Common myeloid progenitor, CD34-positive (primary cell): ENCODE measurements at regions not wholly inside any gene's neighbourhood (a gene's known extent, or its start where the extent isn't known, plus 50 kb on each side); places are given as distances from the start of the nearest gene placed in this dataset.

Source experiments
- CTCF ChIA-PET: fragments of 350-600 bp; sonication (Branson Sonifier 250); formaldehyde crosslinking; loops from one replicate; lab custom pipeline; 2021; ENCODE audit warnings: antibody characterized with exemption; lab: Charles Lee
- POLR2A ChIA-PET: fragments of 350-600 bp; sonication (Branson Sonifier 250); formaldehyde crosslinking; loops from one replicate; lab custom pipeline; 2021; ENCODE audit warnings: antibody characterized with exemption; lab: Charles Lee
- DNase-seq, 3 donors: peaks; one replicate each; pipeline versions ENCODE4 v3.0.0 to v3.0.0-alpha.2; 2013
- H3K27ac ChIP-seq, 2 experiments: 1 replicate in 1 of 2; 2 replicates in 1 of 2; pipeline ENCODE4 v1.7.0; 2013; ENCODE audit warnings: inconsistent platforms in 2 of 2, low read length in 2 of 2, mild to moderate bottlenecking in 2 of 2, low read depth in 1 of 2, moderate library complexity in 1 of 2; ENCODE audit not compliant: severe bottlenecking in 2 of 2, insufficient read depth in 1 of 2, poor library complexity in 1 of 2
- H3K27me3 ChIP-seq, 5 experiments: replicated peaks in 2 of 5; 1 replicate in 3 of 5; 2 replicates in 2 of 5; pipeline versions ENCODE4 v1.6.1 to v1.7.0; 2013; ENCODE audit warnings: low read length in 4 of 5, mild to moderate bottlenecking in 2 of 5, moderate library complexity in 2 of 5, inconsistent platforms in 1 of 5; ENCODE audit not compliant: insufficient read depth in 5 of 5, control insufficient read depth in 4 of 5
- H3K36me3 ChIP-seq, 4 experiments: 1 replicate in 2 of 4; 2 replicates in 2 of 4; pipeline versions ENCODE4 v1.6.1 to v1.7.0; 2013; ENCODE audit warnings: low read length in 3 of 4, control low read depth in 1 of 4, mild to moderate bottlenecking in 1 of 4; ENCODE audit not compliant: control insufficient read depth in 4 of 4, insufficient read depth in 4 of 4
- H3K4me1 ChIP-seq, 4 experiments: 1 replicate in 3 of 4; 2 replicates in 1 of 4; pipeline versions ENCODE4 v1.6.1 to v1.7.1; 2013; ENCODE audit warnings: low read length in 3 of 4, mild to moderate bottlenecking in 3 of 4, control low read depth in 1 of 4, inconsistent platforms in 1 of 4, moderate library complexity in 1 of 4; ENCODE audit not compliant: control insufficient read depth in 4 of 4, insufficient read depth in 4 of 4; ENCODE audit errors: control extremely low read depth in 1 of 4
- H3K4me3 ChIP-seq, 7 experiments: 1 replicate in 4 of 7; 2 replicates in 3 of 7; pipeline versions ENCODE4 v1.5.1 to v1.7.0; 2013; ENCODE audit warnings: mild to moderate bottlenecking in 7 of 7, low read length in 6 of 7, moderate library complexity in 6 of 7, inconsistent platforms in 2 of 7, low read depth in 2 of 7, control low read depth in 1 of 7; ENCODE audit not compliant: insufficient read depth in 4 of 7, control insufficient read depth in 1 of 7; ENCODE audit errors: extremely low read depth in 1 of 7
- H3K9me3 ChIP-seq, 5 experiments: 1 replicate in 4 of 5; 2 replicates in 1 of 5; pipeline versions ENCODE4 v1.6.1 to v1.7.1; 2013; ENCODE audit warnings: low read length in 4 of 5, mild to moderate bottlenecking in 2 of 5, inconsistent platforms in 1 of 5, low read depth in 1 of 5, moderate library complexity in 1 of 5; ENCODE audit not compliant: control insufficient read depth in 4 of 5, insufficient read depth in 2 of 5; ENCODE audit errors: control extremely low read depth in 1 of 5
- WGBS: methylation state at CpG from one replicate; pipeline ENCODE4 v1.1.5; 2013; ENCODE audit not compliant: insufficient coverage; 5-methylcytosine and 5-hydroxymethylcytosine counted together

DNA sequence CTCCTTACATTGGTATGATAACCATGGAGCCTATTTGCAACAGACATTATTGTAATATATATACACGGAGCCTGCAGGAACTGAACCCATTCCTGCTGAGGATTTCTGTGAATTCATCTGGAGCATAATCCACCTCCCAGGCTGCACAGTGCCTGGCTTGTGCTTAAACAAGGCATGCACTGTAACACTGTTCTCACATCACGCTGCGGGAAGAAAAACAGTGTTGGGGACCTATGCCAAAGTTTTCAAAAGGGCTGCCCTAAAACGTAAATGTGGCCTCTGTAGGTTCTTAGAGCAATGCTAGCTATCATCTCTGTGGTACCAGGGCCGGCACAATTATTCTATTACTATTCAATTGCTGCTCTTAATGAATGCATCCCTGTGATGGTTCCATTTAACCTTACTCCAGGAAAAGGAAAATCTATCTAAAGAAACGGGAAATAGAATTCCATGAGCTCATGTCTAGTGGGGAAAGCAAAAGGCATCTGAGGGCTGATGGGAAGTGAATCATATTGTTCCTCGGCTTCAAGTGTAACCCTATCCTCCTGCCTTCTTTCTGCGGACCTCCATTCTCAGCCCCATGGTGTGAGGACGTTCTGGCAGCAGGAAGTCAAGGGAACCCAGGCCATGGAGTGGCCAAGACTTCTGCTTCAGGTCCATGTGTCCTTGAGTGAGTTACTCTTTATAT lies 525.5 kb downstream of the SOX6 start:
- ChIA-PET POLR2A (no interaction called here), CTCF (interaction anchor here (0.8 to 3.4 kb wide), 6 partner anchors 9 to 781 kb away, joined by 3 to 12 read pairs (median 3); no protein-coding TSS in a partner anchor)
- Histone ChIP-seq H3K27ac (no peak overlapping the region), H3K9me3 (no peaks in the 10 kb centered on the region), H3K4me3 (no peak overlapping the region), H3K4me1 (no peaks in the 10 kb centered on the region), H3K27me3 (peaks cover 0 to 4% (median 0%) of the 10 kb centered on the region in 5 experiments), H3K36me3 (no peaks in the 10 kb centered on the region)
- DNase-seq, result no peak
- WGBS, result 95% methylated on average over 7 of the region's 9 CpGs

DNA sequence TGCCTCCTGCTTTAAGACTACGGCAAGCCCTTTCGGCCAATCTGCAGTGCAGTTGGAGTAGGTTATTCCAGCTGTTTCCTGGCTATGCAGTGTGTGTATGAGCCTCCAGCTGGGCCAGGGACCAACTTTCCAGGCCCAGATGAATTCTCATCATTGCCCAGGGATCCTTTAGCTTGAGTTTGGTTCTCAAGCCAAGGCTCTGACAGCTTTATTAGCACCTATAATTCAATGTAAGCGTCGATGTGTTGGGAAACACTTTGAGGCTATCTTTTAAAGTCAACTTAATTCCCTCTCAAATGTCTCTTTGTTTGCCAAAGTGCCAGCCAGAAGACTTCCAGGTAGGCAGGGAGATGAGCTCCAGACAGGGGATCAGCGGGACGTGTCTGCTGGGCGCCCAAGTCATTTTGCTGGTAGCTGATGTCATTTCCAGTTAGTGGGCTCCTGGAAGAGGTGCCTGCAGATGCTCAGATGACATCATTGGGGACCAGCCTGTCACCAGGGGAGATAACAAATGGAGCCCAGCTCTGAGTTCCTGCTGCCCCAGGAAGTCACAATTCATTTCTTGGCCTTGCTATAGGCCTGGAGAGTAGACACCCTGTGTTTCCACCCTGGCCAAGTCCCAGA lies 520.4 kb downstream of the SOX6 start:
- no peak for DNase-seq
- ChIA-PET POLR2A (no interaction called here), CTCF (interaction anchor here (0.8 to 2.0 kb wide), 3 partner anchors 10 to 66 kb away, joined by 3 to 7 read pairs (median 4); no protein-coding TSS in a partner anchor)

DNA sequence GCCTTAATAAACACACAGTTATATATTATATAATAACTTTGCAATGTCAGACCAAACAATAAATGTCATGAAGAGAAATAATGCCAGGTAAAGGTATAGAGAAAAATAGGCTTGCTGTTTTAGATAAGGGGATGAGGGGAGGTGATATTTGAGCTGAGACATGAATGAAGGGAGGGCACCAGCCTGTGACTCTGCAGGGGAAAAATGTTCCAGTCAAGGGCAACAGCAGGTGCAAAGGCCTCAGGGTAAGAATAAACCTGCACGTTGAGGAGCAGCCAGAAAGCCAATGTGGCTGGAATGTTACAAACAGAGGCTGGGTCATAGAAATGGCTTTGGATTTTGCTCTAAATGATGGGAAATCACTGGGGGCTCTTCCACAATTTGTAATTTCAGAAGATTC lies 519.6 kb downstream of the SOX6 start:
- H3K27me3 ChIP-seq, result peaks cover 0 to 4% (median 2%) of the 10 kb centered on the region in 5 experiments
- WGBS, result 100% methylated on average over 1 of the region's 1 CpG
- ChIA-PET CTCF (no interaction called here), POLR2A (no interaction called here)
- H3K36me3 ChIP-seq, result no peaks in the 10 kb centered on the region
- no peak for DNase-seq
- H3K4me3 ChIP-seq, result no peak overlapping the region
- no peaks in the 10 kb centered on the region for H3K4me1 ChIP-seq
- no peak overlapping the region for H3K27ac ChIP-seq
- no peaks in the 10 kb centered on the region for H3K9me3 ChIP-seq

More for the DNA sequence above, 520.4 kb downstream of the SOX6 start:
- Histone ChIP-seq H3K4me3 (no peak overlapping the region), H3K36me3 (no peaks in the 10 kb centered on the region), H3K4me1 (no peaks in the 10 kb centered on the region), H3K27ac (no peak overlapping the region), H3K27me3 (peaks cover 0 to 2% (median 0%) of the 10 kb centered on the region in 5 experiments), H3K9me3 (no peaks in the 10 kb centered on the region)
- 96% methylated on average over 7 of the region's 7 CpGs for WGBS

DNA sequence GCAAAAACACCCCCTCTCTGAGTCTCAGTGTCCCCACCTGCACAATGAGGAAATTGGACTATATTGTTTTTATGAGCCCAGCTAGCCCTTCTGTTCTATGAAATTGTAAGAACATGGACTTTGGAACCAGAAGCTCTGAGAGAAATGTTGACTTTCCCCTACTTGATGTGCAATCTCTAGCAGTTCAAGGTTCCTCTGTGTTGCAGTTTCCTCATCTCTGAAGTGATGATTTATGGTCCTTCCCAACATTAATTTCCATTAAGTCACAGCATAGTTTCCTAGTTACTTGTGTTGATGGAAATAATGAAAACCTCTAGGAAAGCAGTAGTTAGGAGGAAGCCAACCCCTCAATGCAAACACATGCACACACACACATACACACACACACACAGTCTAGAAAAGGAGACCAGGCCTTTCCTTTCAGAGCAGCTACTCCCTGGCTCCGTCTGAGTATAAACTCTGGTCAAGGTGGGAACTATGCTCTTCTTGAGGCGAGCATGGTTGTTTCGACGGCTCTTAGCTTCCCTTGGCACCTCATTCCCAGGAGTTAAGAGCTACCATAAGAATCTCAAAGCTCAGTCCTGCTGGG lies 518.4 kb downstream of the SOX6 start:
- Histone ChIP-seq H3K4me1 (peaks cover 0 to under 1% (median 0%) of the 10 kb centered on the region in 4 experiments), H3K36me3 (no peaks in the 10 kb centered on the region), H3K27ac (no peak overlapping the region), H3K9me3 (no peaks in the 10 kb centered on the region), H3K27me3 (peaks cover 0 to 6% (median 0%) of the 10 kb centered on the region in 5 experiments), H3K4me3 (no peak overlapping the region)
- WGBS, result 100% methylated on average over 3 of the region's 4 CpGs
- ChIA-PET CTCF (no interaction called here), POLR2A (no interaction called here)
- DNase-seq, result peak in 2 of 3 donors; percentile 37 to 61

DNA sequence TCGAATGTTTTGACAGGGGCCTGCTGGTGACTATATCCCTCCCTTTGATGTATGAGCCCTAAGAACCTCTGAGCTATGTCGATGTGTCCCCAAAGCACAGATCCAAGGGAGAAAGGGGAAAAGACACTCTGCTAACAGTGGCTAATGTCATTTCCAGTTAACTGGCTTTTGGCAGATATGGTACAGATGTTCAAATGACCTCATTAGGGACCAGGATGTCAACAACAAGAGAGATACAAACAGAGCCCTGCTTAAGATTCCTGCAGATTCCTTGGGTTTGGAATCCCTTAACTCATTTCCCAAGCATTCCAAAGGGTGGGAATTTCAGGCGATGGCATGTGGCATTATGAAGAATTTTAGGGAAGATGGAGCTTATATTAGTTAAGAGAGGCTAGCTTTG lies 517.3 kb downstream of the SOX6 start:
- no peak for DNase-seq
- Histone ChIP-seq H3K4me1 (peaks cover 0 to 8% (median 0%) of the 10 kb centered on the region in 4 experiments), H3K4me3 (no peak overlapping the region), H3K27me3 (peaks cover 0 to 6% (median 0%) of the 10 kb centered on the region in 5 experiments), H3K27ac (no peak overlapping the region), H3K9me3 (no peaks in the 10 kb centered on the region), H3K36me3 (no peaks in the 10 kb centered on the region)
- 100% methylated on average over 2 of the region's 3 CpGs for WGBS
- ChIA-PET CTCF (interaction anchor here (1.1 kb wide), 1 partner anchor 11 kb away, joined by 3 read pairs; no protein-coding TSS in a partner anchor), POLR2A (no interaction called here)

DNA sequence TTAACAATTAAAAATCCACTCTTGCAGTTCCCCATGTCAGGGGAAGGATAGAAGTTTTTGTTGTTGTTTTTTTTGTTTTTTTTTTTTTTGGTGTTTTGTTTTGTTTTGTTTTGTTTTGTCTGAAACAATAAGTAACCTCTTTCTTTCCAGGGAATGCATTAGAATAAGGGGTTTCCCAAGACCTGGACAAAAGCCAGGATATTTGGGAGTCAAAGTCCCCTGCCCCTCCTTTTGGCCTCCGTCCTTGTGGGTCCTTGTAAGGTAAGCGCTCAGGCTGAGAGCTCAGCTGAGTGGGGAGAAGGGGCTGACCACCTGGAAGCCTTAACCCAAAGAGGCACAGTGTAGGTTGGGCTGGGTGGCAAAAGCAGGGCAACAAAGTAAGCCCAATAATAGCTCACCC lies 515.4 kb downstream of the SOX6 start:
- WGBS, result no CpG with 5 or more reads among the region's 2 CpGs
- H3K36me3 ChIP-seq, result no peaks in the 10 kb centered on the region
- H3K9me3 ChIP-seq, result no peaks in the 10 kb centered on the region
- ChIA-PET CTCF (no interaction called here), POLR2A (no interaction called here)
- no peak for DNase-seq
- no peak overlapping the region for H3K4me3 ChIP-seq
- H3K4me1 ChIP-seq, result peaks cover 0 to 8% (median 0%) of the 10 kb centered on the region in 4 experiments
- no peak overlapping the region for H3K27ac ChIP-seq
- peaks cover 0 to 6% (median 0%) of the 10 kb centered on the region in 5 experiments for H3K27me3 ChIP-seq
